ENCODE measurements at regions not wholly inside any gene's neighbourhood (a gene's known extent, or its start where the extent isn't known, plus 50 kb on each side); places are given as distances from the start of the nearest gene placed in this dataset.

- TF ChIP-seq, protein P1, sequence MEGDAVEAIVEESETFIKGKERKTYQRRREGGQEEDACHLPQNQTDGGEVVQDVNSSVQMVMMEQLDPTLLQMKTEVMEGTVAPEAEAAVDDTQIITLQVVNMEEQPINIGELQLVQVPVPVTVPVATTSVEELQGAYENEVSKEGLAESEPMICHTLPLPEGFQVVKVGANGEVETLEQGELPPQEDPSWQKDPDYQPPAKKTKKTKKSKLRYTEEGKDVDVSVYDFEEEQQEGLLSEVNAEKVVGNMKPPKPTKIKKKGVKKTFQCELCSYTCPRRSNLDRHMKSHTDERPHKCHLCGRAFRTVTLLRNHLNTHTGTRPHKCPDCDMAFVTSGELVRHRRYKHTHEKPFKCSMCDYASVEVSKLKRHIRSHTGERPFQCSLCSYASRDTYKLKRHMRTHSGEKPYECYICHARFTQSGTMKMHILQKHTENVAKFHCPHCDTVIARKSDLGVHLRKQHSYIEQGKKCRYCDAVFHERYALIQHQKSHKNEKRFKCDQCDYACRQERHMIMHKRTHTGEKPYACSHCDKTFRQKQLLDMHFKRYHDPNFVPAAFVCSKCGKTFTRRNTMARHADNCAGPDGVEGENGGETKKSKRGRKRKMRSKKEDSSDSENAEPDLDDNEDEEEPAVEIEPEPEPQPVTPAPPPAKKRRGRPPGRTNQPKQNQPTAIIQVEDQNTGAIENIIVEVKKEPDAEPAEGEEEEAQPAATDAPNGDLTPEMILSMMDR (IDR thresholded peaks at IDR 0.05; ENCODE audit: low read depth, low read length), result no peak
- H3K27me3 ChIP-seq (ENCODE audit: control insufficient read depth, insufficient read depth, low read length), result peaks cover 27% of the 10 kb centered on the region
- no peak for DNase-seq (ENCODE audit: low read depth, low spot score)
- H3K27ac ChIP-seq (ENCODE audit: low read depth, low read length), result no peak overlapping the region
- no peak overlapping the region for H3K4me3 ChIP-seq (ENCODE audit: low read depth, low read length)
- POLR2A ChIA-PET, result no interaction called here
- CTCF ChIA-PET, result no interaction called here
- H3K9me3 ChIP-seq (ENCODE audit: control insufficient read depth, insufficient read depth, low read length), result no peaks in the 10 kb centered on the region; the same call in none of the 2 replicates
Measured at GRCh38 chr1:229124520-229125124, 146.3 kb upstream of the RAB4A start.

DNA sequence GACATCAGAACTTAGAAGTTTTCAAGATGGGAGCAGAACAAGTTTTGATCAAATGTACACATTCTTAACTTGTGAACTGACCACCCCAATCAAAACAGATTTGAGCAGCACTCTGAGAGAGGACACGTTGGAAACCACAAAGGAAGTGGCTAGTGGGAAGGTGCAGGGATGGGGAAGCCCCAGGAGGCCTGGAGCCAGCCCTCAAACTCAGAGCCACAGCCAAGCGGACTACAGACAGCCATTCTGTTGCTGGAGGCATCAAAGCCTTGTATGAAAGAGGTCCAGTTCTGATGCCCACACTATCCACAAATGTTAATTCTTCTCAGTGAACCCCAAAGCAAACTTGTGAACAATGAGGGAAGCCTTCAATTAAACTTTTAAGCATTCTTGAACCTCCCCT lies 143.6 kb upstream of the RAB4A start:
- no peak overlapping the region for H3K27ac ChIP-seq (ENCODE audit: low read depth, low read length)
- no peaks in the 10 kb centered on the region for H3K9me3 ChIP-seq (ENCODE audit: control insufficient read depth, insufficient read depth, low read length)
- TF ChIP-seq, protein P1 (IDR thresholded peaks at IDR 0.05; ENCODE audit: low read depth, low read length), result no peak
- peaks cover 27% of the 10 kb centered on the region for H3K27me3 ChIP-seq (ENCODE audit: control insufficient read depth, insufficient read depth, low read length)
- POLR2A ChIA-PET, result no interaction called here
- no peak overlapping the region for H3K4me3 ChIP-seq (ENCODE audit: low read depth, low read length)
- DNase-seq (ENCODE audit: low read depth, low spot score), result no peak
- CTCF ChIA-PET, result interaction anchor here (0.9 kb wide), 1 partner anchor 100 kb away, joined by 4 read pairs; no protein-coding TSS in a partner anchor

GRCh38 chr1:229128066-229128608 lies 142.8 kb upstream of the RAB4A start:
- Histone ChIP-seq H3K9me3 (ENCODE audit: control insufficient read depth, insufficient read depth, low read length) (no peaks in the 10 kb centered on the region), H3K4me3 (ENCODE audit: low read depth, low read length) (no peak overlapping the region), H3K27ac (ENCODE audit: low read depth, low read length) (no peak overlapping the region), H3K27me3 (ENCODE audit: control insufficient read depth, insufficient read depth, low read length) (peaks cover 27% of the 10 kb centered on the region)
- no peak for DNase-seq (ENCODE audit: low read depth, low spot score)
- ChIA-PET POLR2A (no interaction called here), CTCF (interaction anchor here (0.6 to 0.9 kb wide), 2 partner anchors 99 to 1716 kb away, joined by 4 read pairs; no protein-coding TSS in a partner anchor)
- TF ChIP-seq, protein P1 (IDR thresholded peaks at IDR 0.05; ENCODE audit: low read depth, low read length), result no peak

DNA sequence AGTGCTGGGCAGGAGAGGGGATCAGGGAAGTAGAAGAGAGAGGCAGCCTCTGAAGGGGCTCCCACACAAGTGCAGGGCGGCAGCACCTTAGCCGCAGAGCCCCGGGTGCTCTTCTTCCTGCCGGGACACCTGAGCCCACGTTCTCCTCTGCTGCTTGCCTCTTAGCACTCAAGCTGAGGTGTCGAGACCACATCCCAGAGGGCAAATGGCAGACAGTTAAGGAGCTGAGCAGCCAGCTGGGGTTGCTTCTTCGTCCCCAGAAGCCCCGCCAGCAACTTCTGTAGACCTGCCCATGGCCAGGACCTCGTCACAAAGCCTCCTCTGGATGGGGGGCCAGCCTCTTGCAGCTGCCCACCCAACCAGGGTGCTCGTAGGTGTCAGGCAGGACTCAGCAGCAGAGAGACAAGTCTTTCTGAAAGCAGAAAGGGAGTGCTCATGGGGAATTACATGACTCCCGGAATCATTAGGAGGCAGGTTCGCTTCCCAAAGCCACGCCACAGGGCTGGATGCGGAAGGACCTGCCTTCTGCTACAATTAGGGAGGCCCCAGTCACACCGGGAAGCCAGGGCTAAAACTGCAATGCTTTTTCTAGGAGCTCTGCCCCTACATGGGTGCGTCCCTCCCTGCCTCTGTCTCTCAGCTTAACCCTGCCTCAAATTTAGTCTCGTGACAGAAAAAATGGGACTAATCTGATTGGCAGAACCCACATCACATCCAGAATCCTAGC lies 141.4 kb upstream of the RAB4A start:
- Histone ChIP-seq H3K27me3 (ENCODE audit: control insufficient read depth, insufficient read depth, low read length) (peaks cover 19% of the 10 kb centered on the region), H3K9me3 (ENCODE audit: control insufficient read depth, insufficient read depth, low read length) (no peaks in the 10 kb centered on the region), H3K27ac (ENCODE audit: low read depth, low read length) (no peak overlapping the region), H3K4me3 (ENCODE audit: low read depth, low read length) (no peak overlapping the region)
- CTCF ChIA-PET, result interaction anchor here (0.6 kb wide), 1 partner anchor 248 kb away, joined by 3 read pairs; no protein-coding TSS in a partner anchor
- TF ChIP-seq, protein P1 (IDR thresholded peaks at IDR 0.05; ENCODE audit: low read depth, low read length), result no peak
- no peak for DNase-seq (ENCODE audit: low read depth, low spot score)
- POLR2A ChIA-PET, result no interaction called here

All from AG04450 (cell line).